RPMI7951 (cell line): ENCODE measurements at regions not wholly inside any gene's neighbourhood (a gene's known extent, or its start where the extent isn't known, plus 50 kb on each side); places are given as distances from the start of the nearest gene placed in this dataset.

Source experiments
- DNase-seq: peaks from one replicate; pipeline ENCODE4 v3.0.0-alpha.2; 2012; ENCODE audit warnings: low read depth

GRCh38 chr11:110984147-110984546, 261.4 kb upstream of the POU2AF2 start:
- DNase-seq: peak; percentile 39

GRCh38 chr11:110982214-110982613, 263.3 kb upstream of the POU2AF2 start:
- no peak for DNase-seq

- DNase-seq: no peak
Observed at GRCh38 chr11:110979696-110980095, 265.8 kb upstream of the POU2AF2 start.

GRCh38 chr11:110977661-110978060, 265.4 kb upstream of the ARHGAP20 start:
- DNase-seq: no peak

GRCh38 chr11:110974731-110975130, 262.5 kb upstream of the ARHGAP20 start:
- DNase-seq: no peak

- no peak for DNase-seq
Observed at GRCh38 chr11:110973401-110973980, 261.3 kb upstream of the ARHGAP20 start.

- peak; percentile 38 for DNase-seq
Observed at GRCh38 chr11:110972640-110973039, 260.4 kb upstream of the ARHGAP20 start.

- DNase-seq: no peak
Observed at GRCh38 chr11:110972106-110972505, 259.9 kb upstream of the ARHGAP20 start.

GRCh38 chr11:110971140-110971539, 258.9 kb upstream of the ARHGAP20 start:
- DNase-seq: peak; percentile 68

GRCh38 chr11:110968348-110969062, 256.3 kb upstream of the ARHGAP20 start:
- no peak for DNase-seq

GRCh38 chr11:110966131-110966530, 253.9 kb upstream of the ARHGAP20 start:
- DNase-seq: peak; percentile 3

GRCh38 chr11:110962921-110963320, 250.7 kb upstream of the ARHGAP20 start:
- peak; percentile 10 for DNase-seq

- no peak for DNase-seq
Observed at GRCh38 chr11:110960167-110960566, 247.9 kb upstream of the ARHGAP20 start.

GRCh38 chr11:110958216-110958615, 246.0 kb upstream of the ARHGAP20 start:
- DNase-seq: no peak

- no peak for DNase-seq
Observed at GRCh38 chr11:110955776-110956175, 243.5 kb upstream of the ARHGAP20 start.

GRCh38 chr11:110951950-110952503, 239.8 kb upstream of the ARHGAP20 start:
- no peak for DNase-seq

GRCh38 chr11:110951037-110951949, 239.1 kb upstream of the ARHGAP20 start:
- no peak for DNase-seq

- no peak for DNase-seq
Observed at GRCh38 chr11:110948112-110948511, 235.9 kb upstream of the ARHGAP20 start.

- DNase-seq: no peak
Observed at GRCh38 chr11:110947096-110947495, 234.9 kb upstream of the ARHGAP20 start.

- DNase-seq: no peak
Observed at GRCh38 chr11:110939471-110939870, 227.2 kb upstream of the ARHGAP20 start.

GRCh38 chr11:110935018-110935640, 222.9 kb upstream of the ARHGAP20 start:
- DNase-seq: no peak

GRCh38 chr11:110929129-110929528, 216.9 kb upstream of the ARHGAP20 start:
- DNase-seq: no peak
